ENCODE measurements at regions not wholly inside any gene's neighbourhood (a gene's known extent, or its start where the extent isn't known, plus 50 kb on each side); places are given as distances from the start of the nearest gene placed in this dataset.

- TF ChIP-seq TEAD4 (IDR thresholded peaks at IDR 0.05; ENCODE audit: borderline replicate concordance, insufficient read depth) (no peak), FOSL2 (IDR thresholded peaks at IDR 0.05; ENCODE audit: borderline replicate concordance, low read depth) (no peak), RAD21 (IDR thresholded peaks at IDR 0.05; ENCODE audit: low read length) (no peak)
These were observed 80.0 kb upstream of the TMC3 start for GRCh38 chr15:81454024-81454423.
